T-helper 22 cell (primary cell): ENCODE measurements at regions not wholly inside any gene's neighbourhood (a gene's known extent, or its start where the extent isn't known, plus 50 kb on each side); places are given as distances from the start of the nearest gene placed in this dataset.
A peak's percentile ranks its signal among the peaks of the same experiment; 100 is the strongest.

ENCODE experiments used
- DNase-seq: peaks from one replicate; pipeline ENCODE4 v3.0.0-alpha.2; 2020; ENCODE audit warnings: low read depth

GRCh38 chr1:5658340-5659316 is 333.6 kb downstream of the NPHP4 start:
- DNase-seq: no peak

- no peak for DNase-seq
Measured at GRCh38 chr1:5651964-5652821, 340.0 kb downstream of the NPHP4 start.

- no peak for DNase-seq
Measured at GRCh38 chr1:5651473-5651872, 340.8 kb downstream of the NPHP4 start.

- DNase-seq: no peak
Measured at GRCh38 chr1:5651027-5651410, 341.2 kb downstream of the NPHP4 start.

- no peak for DNase-seq
Measured at GRCh38 chr1:5650283-5651026, 341.8 kb downstream of the NPHP4 start.

GRCh38 chr1:5649795-5650194 is 342.4 kb downstream of the NPHP4 start:
- DNase-seq: no peak

GRCh38 chr1:5649166-5649551 is 343.1 kb downstream of the NPHP4 start:
- DNase-seq: no peak

GRCh38 chr1:5648410-5649165 is 343.6 kb downstream of the NPHP4 start:
- no peak for DNase-seq

GRCh38 chr1:5647234-5647633 is 345.0 kb downstream of the NPHP4 start:
- no peak for DNase-seq

- no peak for DNase-seq
Measured at GRCh38 chr1:5646486-5647149, 345.6 kb downstream of the NPHP4 start.

GRCh38 chr1:5645929-5646328 is 346.3 kb downstream of the NPHP4 start:
- no peak for DNase-seq

GRCh38 chr1:5645135-5645399 is 347.2 kb downstream of the NPHP4 start:
- no peak for DNase-seq

GRCh38 chr1:5644281-5645134 is 347.7 kb downstream of the NPHP4 start:
- DNase-seq: no peak

GRCh38 chr1:5643360-5644107 is 348.7 kb downstream of the NPHP4 start:
- DNase-seq: no peak

GRCh38 chr1:5640845-5641244 is 351.4 kb downstream of the NPHP4 start:
- no peak for DNase-seq

GRCh38 chr1:5639106-5639722 is 353.0 kb downstream of the NPHP4 start:
- DNase-seq: no peak

GRCh38 chr1:5638582-5638981 is 353.6 kb downstream of the NPHP4 start:
- no peak for DNase-seq

GRCh38 chr1:5637171-5637570 is 355.1 kb downstream of the NPHP4 start:
- DNase-seq: peak; percentile 6

GRCh38 chr1:5634893-5635292 is 357.3 kb downstream of the NPHP4 start:
- no peak for DNase-seq
